CD4-positive, alpha-beta T cell treated with Interleukin-21 for 1 hour (primary cell): ENCODE measurements at regions not wholly inside any gene's neighbourhood (a gene's known extent, or its start where the extent isn't known, plus 50 kb on each side); places are given as distances from the start of the nearest gene placed in this dataset.

Experiments
- DNase-seq: peaks from one replicate; pipeline ENCODE4 v3.0.0-alpha.2; 2020

GRCh38 chr6:50655848-50656453 is 57.4 kb upstream of the TFAP2D start:
- no peak for DNase-seq

GRCh38 chr6:50657513-50657912 is 55.8 kb upstream of the TFAP2D start:
- DNase-seq: no peak

- no peak for DNase-seq
Measured at GRCh38 chr6:50658561-50658960, 54.8 kb upstream of the TFAP2D start.

- DNase-seq: no peak
Measured at GRCh38 chr6:50661636-50662035, 51.7 kb upstream of the TFAP2D start.
